ENCODE measurements at regions not wholly inside any gene's neighbourhood (a gene's known extent, or its start where the extent isn't known, plus 50 kb on each side); places are given as distances from the start of the nearest gene placed in this dataset.

GRCh38 chr2:126212735-126213134 lies 443.2 kb upstream of the GYPC start:
- TF ChIP-seq, protein P1, sequence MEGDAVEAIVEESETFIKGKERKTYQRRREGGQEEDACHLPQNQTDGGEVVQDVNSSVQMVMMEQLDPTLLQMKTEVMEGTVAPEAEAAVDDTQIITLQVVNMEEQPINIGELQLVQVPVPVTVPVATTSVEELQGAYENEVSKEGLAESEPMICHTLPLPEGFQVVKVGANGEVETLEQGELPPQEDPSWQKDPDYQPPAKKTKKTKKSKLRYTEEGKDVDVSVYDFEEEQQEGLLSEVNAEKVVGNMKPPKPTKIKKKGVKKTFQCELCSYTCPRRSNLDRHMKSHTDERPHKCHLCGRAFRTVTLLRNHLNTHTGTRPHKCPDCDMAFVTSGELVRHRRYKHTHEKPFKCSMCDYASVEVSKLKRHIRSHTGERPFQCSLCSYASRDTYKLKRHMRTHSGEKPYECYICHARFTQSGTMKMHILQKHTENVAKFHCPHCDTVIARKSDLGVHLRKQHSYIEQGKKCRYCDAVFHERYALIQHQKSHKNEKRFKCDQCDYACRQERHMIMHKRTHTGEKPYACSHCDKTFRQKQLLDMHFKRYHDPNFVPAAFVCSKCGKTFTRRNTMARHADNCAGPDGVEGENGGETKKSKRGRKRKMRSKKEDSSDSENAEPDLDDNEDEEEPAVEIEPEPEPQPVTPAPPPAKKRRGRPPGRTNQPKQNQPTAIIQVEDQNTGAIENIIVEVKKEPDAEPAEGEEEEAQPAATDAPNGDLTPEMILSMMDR (IDR thresholded peaks at IDR 0.05), result no peak
- no peak for TF ChIP-seq POLR2AphosphoS5 (IDR thresholded peaks at IDR 0.05; ENCODE audit: insufficient read depth in 1 of 2, low read depth in 1 of 2)
